HEK293T (cell line): ENCODE measurements at regions not wholly inside any gene's neighbourhood (a gene's known extent, or its start where the extent isn't known, plus 50 kb on each side); places are given as distances from the start of the nearest gene placed in this dataset.

Experiments used
- CTCF ChIA-PET: fragments of 350-600 bp; formaldehyde crosslinking; extraction: SDS; loops from one replicate; lab custom pipeline; 2021; ENCODE audit warnings: antibody characterized with exemption, inconsistent platforms; lab: Yijun Ruan, JAX
- POLR2A ChIA-PET: fragments of 350-600 bp; formaldehyde crosslinking; extraction: SDS; loops from one replicate; lab custom pipeline; 2020; ENCODE audit warnings: antibody characterized with exemption, inconsistent platforms; lab: Yijun Ruan, JAX
- DNase-seq: peaks from one replicate; pipeline ENCODE4 v3.0.0; 2012; ENCODE audit warnings: mixed read lengths; ENCODE audit errors: extremely low spot score
- ARNT ChIP-seq: fragments of 450-650 bp; IDR thresholded peaks from 2 replicates; pipeline ENCODE4 v1.6.1; 2017; ENCODE audit warnings: mild to moderate bottlenecking
- BHLHE40 ChIP-seq: fragments of 450-650 bp; IDR thresholded peaks from 2 replicates; pipeline ENCODE4 v1.6.1; 2016; ENCODE audit warnings: mild to moderate bottlenecking, moderate library complexity, borderline replicate concordance
- CTBP1 ChIP-seq: fragments of 450-650 bp; IDR thresholded peaks from 2 replicates; pipeline ENCODE4 v1.6.1; 2016; ENCODE audit warnings: borderline replicate concordance
- ELF4 ChIP-seq: fragments of 450-650 bp; IDR thresholded peaks from 2 replicates; pipeline ENCODE4 v1.6.1; 2017; ENCODE audit warnings: antibody characterized with exemption
- FOXA1 ChIP-seq: fragments of 450-650 bp; IDR thresholded peaks from 2 replicates; pipeline ENCODE4 v1.6.1; 2016; ENCODE audit warnings: mild to moderate bottlenecking
- FOXK2 ChIP-seq: fragments of 450-650 bp; IDR thresholded peaks from 2 replicates; pipeline ENCODE4 v1.6.1; 2016; ENCODE audit warnings: mild to moderate bottlenecking
- FOXM1 ChIP-seq: fragments of 450-650 bp; IDR thresholded peaks from 2 replicates; pipeline ENCODE4 v1.6.1; 2017; ENCODE audit warnings: mild to moderate bottlenecking, borderline replicate concordance
- HDGF ChIP-seq: fragments of 450-650 bp; IDR thresholded peaks from 2 replicates; pipeline ENCODE4 v1.6.1; 2017; ENCODE audit warnings: antibody characterized with exemption, borderline replicate concordance
- L3MBTL2 ChIP-seq: fragments of 450-650 bp; conservative IDR thresholded peaks from 2 replicates; pipeline ENCODE4 v1.6.1; 2016; ENCODE audit warnings: mild to moderate bottlenecking
- LEF1 ChIP-seq: fragments of 450-650 bp; IDR thresholded peaks from 2 replicates; pipeline ENCODE4 v1.6.1; 2017; ENCODE audit warnings: mild to moderate bottlenecking, borderline replicate concordance
- NFRKB ChIP-seq: fragments of 450-650 bp; IDR thresholded peaks from 2 replicates; pipeline ENCODE4 v1.6.1; 2016; ENCODE audit warnings: mild to moderate bottlenecking, moderate library complexity
- PKNOX1 ChIP-seq: fragments of 450-650 bp; IDR thresholded peaks from 2 replicates; pipeline ENCODE4 v1.6.1; 2016
- SP1 ChIP-seq: fragments of 450-650 bp; IDR thresholded peaks from 2 replicates; pipeline ENCODE4 v1.6.1; 2017
- SUZ12 ChIP-seq: fragments of 450-650 bp; IDR thresholded peaks from 2 replicates; pipeline ENCODE4 v1.6.1; 2016; ENCODE audit warnings: mild to moderate bottlenecking
- TARDBP ChIP-seq: fragments of 450-650 bp; IDR thresholded peaks from 2 replicates; pipeline ENCODE4 v1.6.1; 2016
- ZNF384 ChIP-seq: fragments of 450-650 bp; IDR thresholded peaks from 2 replicates; pipeline ENCODE4 v1.6.1; 2016

- no peak for DNase-seq
- TF ChIP-seq FOXA1 (no peak), ZNF384 (no peak), ARNT (no peak), TARDBP (no peak), SUZ12 (no peak), NFRKB (no peak), LEF1 (no peak), FOXK2 (no peak), BHLHE40 (no peak), SP1 (no peak), HDGF (no peak), ELF4 (no peak)
- ChIA-PET POLR2A (no interaction called here), CTCF (no interaction called here)
These were observed 84.8 kb downstream of the FOXL3 start for GRCh38 chr7:374706-375311.

- DNase-seq = no peak
- CTCF ChIA-PET = no interaction called here
- POLR2A ChIA-PET = no interaction called here
- TF ChIP-seq SUZ12 (no peak), FOXA1 (no peak), FOXK2 (no peak), FOXM1 (no peak), NFRKB (no peak), ELF4 (no peak), ZNF384 (no peak), BHLHE40 (no peak), LEF1 (no peak), TARDBP (no peak), PKNOX1 (no peak)
These were observed 85.4 kb downstream of the FOXL3 start for GRCh38 chr7:375321-375831.

GRCh38 chr7:375901-376305, 85.9 kb downstream of the FOXL3 start:
- ChIA-PET POLR2A (no interaction called here), CTCF (no interaction called here)
- TF ChIP-seq FOXA1 = no peak
- no peak for TF ChIP-seq ARNT

GRCh38 chr7:376306-377079, 86.5 kb downstream of the FOXL3 start:
- DNase-seq = no peak
- CTCF ChIA-PET = no interaction called here
- POLR2A ChIA-PET = no interaction called here
- TF ChIP-seq LEF1 = no peak
- TF ChIP-seq BHLHE40 = no peak
- TF ChIP-seq SUZ12 = no peak
- no peak for TF ChIP-seq PKNOX1
- TF ChIP-seq ZNF384 = no peak
- no peak for TF ChIP-seq SP1
- TF ChIP-seq TARDBP = no peak
- TF ChIP-seq L3MBTL2 = no peak
- no peak for TF ChIP-seq HDGF
- no peak for TF ChIP-seq ELF4
- TF ChIP-seq FOXM1 = no peak
- TF ChIP-seq FOXA1 = no peak
- TF ChIP-seq CTBP1 = no peak
- no peak for TF ChIP-seq NFRKB
- no peak for TF ChIP-seq FOXK2
- no peak for TF ChIP-seq ARNT

More at GRCh38 chr7:375901-376305, 85.9 kb downstream of the FOXL3 start:
- no peak for DNase-seq

GRCh38 chr7:377080-378040, 87.4 kb downstream of the FOXL3 start:
- no peak for DNase-seq
- CTCF ChIA-PET = no interaction called here
- POLR2A ChIA-PET = no interaction called here
- TF ChIP-seq LEF1 (no peak), CTBP1 (no peak), L3MBTL2 (no peak), ELF4 (no peak), HDGF (no peak), ZNF384 (no peak)

- no peak for DNase-seq
- no peak for TF ChIP-seq FOXA1
- TF ChIP-seq NFRKB = no peak
- no peak for TF ChIP-seq CTBP1
- no peak for TF ChIP-seq ARNT
- no peak for TF ChIP-seq L3MBTL2
- TF ChIP-seq HDGF = no peak
- TF ChIP-seq SUZ12 = no peak
- TF ChIP-seq PKNOX1 = no peak
- no peak for TF ChIP-seq SP1
- no peak for TF ChIP-seq TARDBP
- TF ChIP-seq LEF1 = no peak
- TF ChIP-seq BHLHE40 = no peak
- no peak for TF ChIP-seq ZNF384
- ChIA-PET POLR2A (no interaction called here), CTCF (no interaction called here)
These were observed 88.1 kb downstream of the FOXL3 start for GRCh38 chr7:378041-378420.
